Adrenal gland (tissue), 9 donors: ENCODE measurements at regions not wholly inside any gene's neighbourhood (a gene's known extent, or its start where the extent isn't known, plus 50 kb on each side); places are given as distances from the start of the nearest gene placed in this dataset.
"Not testable (repeated sequence)": the region's sequence is repeated elsewhere in the genome, so short reads cannot be mapped to it uniquely, and the experiment has no call there.

Source experiments
- DNase-seq, 7 donors: peaks; one replicate each; pipeline ENCODE4 v3.0.0-alpha.2; 2019 to 2020
- H3K27ac ChIP-seq, 5 donors: fragments of 200-600 bp; sonication (generic) in 4 of 5; 1 replicate in 3 of 5; 2 replicates in 2 of 5; pipeline versions ENCODE4 v1.5.1 to v1.8.0; 2016 to 2020; ENCODE audit warnings: mild to moderate bottlenecking in 1 of 5
- H3K27me3 ChIP-seq: fragments of 200-600 bp; 2 replicates; pipeline ENCODE4 v1.8.0; 2021
- H3K36me3 ChIP-seq, 2 donors: fragments of 200-600 bp; replicated peaks in 1 of 2; 1 replicate in 1 of 2; 2 replicates in 1 of 2; pipeline versions ENCODE4 v1.5.1 to v1.8.0; 2018 to 2022
- H3K4me1 ChIP-seq, 2 donors: fragments of 200-600 bp; replicated peaks in 1 of 2; 1 replicate in 1 of 2; 2 replicates in 1 of 2; pipeline versions ENCODE4 v1.5.1 to v1.8.0; 2018 to 2021
- H3K4me3 ChIP-seq, 4 donors: fragments of 200-600 bp; sonication (generic) in 3 of 4; one replicate each; pipeline ENCODE4 v1.5.1; 2016 to 2018
- H3K9me3 ChIP-seq, 3 donors: fragments of 200-600 bp; sonication (generic) in 1 of 3; replicated peaks in 1 of 3; 1 replicate in 2 of 3; 2 replicates in 1 of 3; pipeline versions ENCODE4 v1.5.1 to v1.8.0; 2016 to 2021
- WGBS, 4 donors: extraction: QIAGEN DNeasy Blood & Tissue Kit in 2 of 4; methylation state at CpG; one replicate each; pipeline versions ENCODE4 v1.1.5 to v1.1.7; 2013 to 2017; 5-methylcytosine and 5-hydroxymethylcytosine counted together
- intact Hi-C, 2 donors: fragments of 100-400 bp; cut with DNase I; formaldehyde crosslinking; loops; one replicate each; pipeline versions ENCODE4 v1.14.1 to v1.15.0; 2022 to 2023
- donor health status: healthy with polysubstance abuse.
- donor health status: Bipolar disorder and iron deficiency.
- donor health status: DM: yes; HTN: yes; CAD: no.
- donor health status: DM: no; HTN: no; CAD: no.
- donor health status: DM: no; HTN: no; CAD: no.

GRCh38 chr2:111282162-111282561, 161.4 kb downstream of the BCL2L11 start:
- not testable (repeated sequence) for H3K9me3 ChIP-seq, H3K4me1 ChIP-seq
- WGBS, 4 donors = no CpG with 5 or more reads among the region's 5 CpGs

GRCh38 chr2:111287646-111288568, 167.2 kb downstream of the BCL2L11 start:
- DNase-seq, H3K27me3 ChIP-seq, H3K36me3 ChIP-seq, H3K9me3 ChIP-seq, intact Hi-C loops, H3K27ac ChIP-seq, H3K4me3 ChIP-seq, H3K4me1 ChIP-seq: not testable (repeated sequence)
- 67 to 73% (median 69%) methylated on average over 6 to 7 of the region's 9 CpGs for WGBS, 4 donors

More at GRCh38 chr2:111282162-111282561, 161.4 kb downstream of the BCL2L11 start:
- H3K36me3 ChIP-seq, H3K27ac ChIP-seq, H3K27me3 ChIP-seq, H3K4me3 ChIP-seq, intact Hi-C loops, DNase-seq: not testable (repeated sequence)

- H3K4me1 ChIP-seq, H3K27ac ChIP-seq, H3K36me3 ChIP-seq, H3K4me3 ChIP-seq, H3K27me3 ChIP-seq, intact Hi-C loops, H3K9me3 ChIP-seq: not testable (repeated sequence)
- DNase-seq = peak in 1 of 7 donors; percentile 73
- WGBS, 4 donors = 90 to 96% (median 95%) methylated on average over 9 to 11 of the region's 11 CpGs
Observed at GRCh38 chr2:111290370-111290769, 169.7 kb downstream of the BCL2L11 start.

GRCh38 chr2:111291566-111291965, 170.9 kb downstream of the BCL2L11 start:
- intact Hi-C loops, H3K4me1 ChIP-seq, H3K4me3 ChIP-seq, H3K27me3 ChIP-seq, H3K9me3 ChIP-seq, H3K36me3 ChIP-seq, H3K27ac ChIP-seq: not testable (repeated sequence)
- 64 to 93% (median 78%) methylated on average over 3 to 5 of the region's 6 CpGs for WGBS, 4 donors
- peak in 1 of 7 donors; percentile 58 for DNase-seq

GRCh38 chr2:111292232-111292968, 171.7 kb downstream of the BCL2L11 start:
- H3K9me3 ChIP-seq, H3K4me1 ChIP-seq, H3K27me3 ChIP-seq, H3K36me3 ChIP-seq, H3K27ac ChIP-seq, intact Hi-C loops, H3K4me3 ChIP-seq, DNase-seq: not testable (repeated sequence)
- 83 to 93% (median 89%) methylated on average over 6 to 8 of the region's 10 CpGs for WGBS, 4 donors

GRCh38 chr2:111294699-111295098, 174.0 kb downstream of the BCL2L11 start:
- DNase-seq, H3K27me3 ChIP-seq, intact Hi-C loops, H3K9me3 ChIP-seq, H3K36me3 ChIP-seq, H3K4me1 ChIP-seq, H3K27ac ChIP-seq, H3K4me3 ChIP-seq: not testable (repeated sequence)
- WGBS, 4 donors = 95 to 96% methylated on average over 2 to 4 of the region's 7 CpGs; no CpG with 5 or more reads in 2 of the 4 donors

GRCh38 chr2:111296122-111296804, 175.5 kb downstream of the BCL2L11 start:
- H3K27ac ChIP-seq, H3K9me3 ChIP-seq, H3K36me3 ChIP-seq, H3K4me3 ChIP-seq, H3K4me1 ChIP-seq, DNase-seq, H3K27me3 ChIP-seq, intact Hi-C loops: not testable (repeated sequence)
- WGBS, 4 donors = 79 to 91% (median 89%) methylated on average over 4 to 6 of the region's 6 CpGs

- H3K9me3 ChIP-seq, intact Hi-C loops, DNase-seq, H3K36me3 ChIP-seq, H3K4me3 ChIP-seq, H3K27ac ChIP-seq, H3K27me3 ChIP-seq, H3K4me1 ChIP-seq: not testable (repeated sequence)
Observed at GRCh38 chr2:111297128-111297527, 176.4 kb downstream of the BCL2L11 start.

- H3K4me3 ChIP-seq, H3K9me3 ChIP-seq, H3K4me1 ChIP-seq, DNase-seq, intact Hi-C loops, H3K27me3 ChIP-seq, H3K36me3 ChIP-seq, H3K27ac ChIP-seq: not testable (repeated sequence)
- WGBS, 4 donors = 90 to 100% (median 95%) methylated on average over 2 to 3 of the region's 3 CpGs
Observed at GRCh38 chr2:111298927-111299326, 178.2 kb downstream of the BCL2L11 start.

GRCh38 chr2:111299635-111300034, 178.9 kb downstream of the BCL2L11 start:
- H3K27me3 ChIP-seq, H3K27ac ChIP-seq, intact Hi-C loops, H3K9me3 ChIP-seq, H3K4me1 ChIP-seq, DNase-seq, H3K36me3 ChIP-seq, H3K4me3 ChIP-seq: not testable (repeated sequence)
- WGBS, 4 donors = 96 to 100% (median 98%) methylated on average over 2 of the region's 2 CpGs; no CpG with 5 or more reads in 1 of the 4 donors
